ENCODE measurements at regions not wholly inside any gene's neighbourhood (a gene's known extent, or its start where the extent isn't known, plus 50 kb on each side); places are given as distances from the start of the nearest gene placed in this dataset.

DNA sequence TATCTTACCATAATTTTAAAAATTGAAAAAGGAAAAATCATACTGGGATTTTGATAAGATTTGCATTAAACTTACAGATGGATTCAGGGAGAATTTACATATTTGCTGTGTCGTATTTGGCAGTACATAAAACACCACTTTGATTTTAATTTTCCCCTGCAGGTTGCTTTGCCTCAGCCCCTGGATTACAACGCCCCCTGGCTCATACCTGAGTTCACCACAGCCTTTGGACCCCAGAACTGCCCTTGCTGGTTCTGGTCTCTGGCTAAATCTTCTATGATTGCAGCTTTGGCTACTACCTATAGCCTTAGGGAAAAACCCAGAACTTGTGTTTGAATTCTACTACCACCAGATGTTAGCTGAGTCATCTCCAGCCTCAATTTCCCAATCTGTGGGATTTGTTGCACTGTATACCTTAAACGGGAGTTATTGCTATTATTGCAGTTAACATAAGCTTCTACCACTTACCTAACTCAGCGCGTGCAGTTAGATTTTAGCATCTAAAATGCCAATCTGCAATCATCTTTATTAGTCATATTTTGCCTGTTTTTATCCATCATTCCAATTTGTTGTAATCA lies 315.7 kb upstream of the GADL1 start:
- H3K4me3 ChIP-seq (ENCODE audit: low read length): no peak overlapping the region
- no peak overlapping the region for H3K27ac ChIP-seq (ENCODE audit: low read length)
- no peaks in the 10 kb centered on the region for H3K36me3 ChIP-seq (ENCODE audit: insufficient read depth, low read depth, low read length)
- no peak overlapping the region for H3K9ac ChIP-seq (ENCODE audit: low read depth, low read length)
- no peaks in the 10 kb centered on the region for H3K27me3 ChIP-seq (ENCODE audit: insufficient read depth, low read length)
- no peaks in the 10 kb centered on the region for H3K4me1 ChIP-seq (ENCODE audit: insufficient read depth, low read length)
- H3K9me3 ChIP-seq (ENCODE audit: insufficient read depth, low read depth, low read length): no peaks in the 10 kb centered on the region; the same call in 1 of the 2 replicates

DNA sequence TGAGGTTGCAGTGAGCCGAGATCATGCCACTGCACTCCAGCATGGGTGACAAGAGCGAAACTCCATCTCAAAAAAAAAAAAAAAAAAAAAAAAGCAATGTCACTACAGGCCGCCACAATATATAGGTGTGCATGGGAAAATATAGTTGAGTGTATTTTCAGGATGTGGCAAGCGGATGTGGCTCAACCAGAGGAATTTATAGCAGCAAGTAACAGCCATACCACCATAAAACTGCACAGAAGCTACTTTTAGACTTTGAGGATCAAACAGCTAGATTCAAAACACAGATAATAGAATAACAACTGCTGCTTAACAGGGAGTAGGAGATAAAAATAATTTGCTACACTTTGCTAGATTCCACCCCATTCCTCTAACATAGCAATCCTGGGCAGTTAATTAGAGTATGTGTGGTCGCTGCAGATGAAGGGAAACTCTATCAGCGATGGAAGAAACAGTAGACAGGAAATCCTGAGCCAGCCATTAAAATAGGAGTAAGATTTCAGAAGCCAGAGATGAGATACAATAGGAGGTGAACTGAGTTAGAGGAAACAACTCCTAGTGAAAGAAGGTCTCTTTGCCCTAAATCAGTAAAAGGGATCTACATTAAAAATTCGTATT lies 318.7 kb upstream of the STT3B start:
- H3K27ac ChIP-seq (ENCODE audit: low read length): no peak overlapping the region
- no peaks in the 10 kb centered on the region for H3K27me3 ChIP-seq (ENCODE audit: insufficient read depth, low read length)
- H3K9ac ChIP-seq (ENCODE audit: low read depth, low read length): no peak overlapping the region
- H3K36me3 ChIP-seq (ENCODE audit: insufficient read depth, low read depth, low read length): no peaks in the 10 kb centered on the region
- H3K4me1 ChIP-seq (ENCODE audit: insufficient read depth, low read length): no peaks in the 10 kb centered on the region
- H3K4me3 ChIP-seq (ENCODE audit: low read length): no peak overlapping the region
- H3K9me3 ChIP-seq (ENCODE audit: insufficient read depth, low read depth, low read length): no peaks in the 10 kb centered on the region

GRCh38 chr3:31218082-31218481 lies 314.6 kb upstream of the STT3B start:
- Histone ChIP-seq H3K9me3 (ENCODE audit: insufficient read depth, low read depth, low read length) (no peaks in the 10 kb centered on the region), H3K4me1 (ENCODE audit: insufficient read depth, low read length) (no peaks in the 10 kb centered on the region), H3K36me3 (ENCODE audit: insufficient read depth, low read depth, low read length) (no peaks in the 10 kb centered on the region), H3K27ac (ENCODE audit: low read length) (no peak overlapping the region), H3K27me3 (ENCODE audit: insufficient read depth, low read length) (no peaks in the 10 kb centered on the region), H3K9ac (ENCODE audit: low read depth, low read length) (no peak overlapping the region), H3K4me3 (ENCODE audit: low read length) (no peak overlapping the region)

- Histone ChIP-seq H3K9ac (ENCODE audit: low read depth, low read length) (no peak overlapping the region), H3K4me1 (ENCODE audit: insufficient read depth, low read length) (no peaks in the 10 kb centered on the region), H3K4me3 (ENCODE audit: low read length) (no peak overlapping the region), H3K9me3 (ENCODE audit: insufficient read depth, low read depth, low read length) (no peaks in the 10 kb centered on the region), H3K27me3 (ENCODE audit: insufficient read depth, low read length) (no peaks in the 10 kb centered on the region), H3K36me3 (ENCODE audit: insufficient read depth, low read depth, low read length) (no peaks in the 10 kb centered on the region), H3K27ac (ENCODE audit: low read length) (no peak overlapping the region)
These were observed 313.4 kb upstream of the STT3B start for GRCh38 chr3:31219131-31219843.

DNA sequence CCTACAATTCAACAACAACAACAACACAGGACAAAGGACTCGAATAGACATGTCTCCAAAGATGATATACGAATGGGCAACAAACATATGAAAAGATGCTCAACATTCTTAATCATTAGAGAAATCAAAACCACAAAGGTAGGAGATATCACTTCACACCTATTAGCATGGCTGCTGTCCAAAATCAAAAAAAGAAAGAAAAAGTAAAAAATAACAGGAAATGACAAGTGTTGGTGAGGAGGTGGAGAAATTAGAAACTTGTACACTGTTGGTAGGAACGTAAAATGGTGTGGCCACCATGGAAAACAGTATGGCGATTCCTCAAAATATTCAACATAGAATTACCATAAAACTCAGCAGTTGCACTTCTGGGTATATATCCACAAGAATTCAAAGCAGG lies 312.3 kb upstream of the STT3B start:
- H3K9me3 ChIP-seq (ENCODE audit: insufficient read depth, low read depth, low read length): no peaks in the 10 kb centered on the region
- no peaks in the 10 kb centered on the region for H3K36me3 ChIP-seq (ENCODE audit: insufficient read depth, low read depth, low read length)
- H3K27ac ChIP-seq (ENCODE audit: low read length): no peak overlapping the region
- no peaks in the 10 kb centered on the region for H3K27me3 ChIP-seq (ENCODE audit: insufficient read depth, low read length)
- H3K9ac ChIP-seq (ENCODE audit: low read depth, low read length): no peak overlapping the region
- no peaks in the 10 kb centered on the region for H3K4me1 ChIP-seq (ENCODE audit: insufficient read depth, low read length)
- H3K4me3 ChIP-seq (ENCODE audit: low read length): no peak overlapping the region

DNA sequence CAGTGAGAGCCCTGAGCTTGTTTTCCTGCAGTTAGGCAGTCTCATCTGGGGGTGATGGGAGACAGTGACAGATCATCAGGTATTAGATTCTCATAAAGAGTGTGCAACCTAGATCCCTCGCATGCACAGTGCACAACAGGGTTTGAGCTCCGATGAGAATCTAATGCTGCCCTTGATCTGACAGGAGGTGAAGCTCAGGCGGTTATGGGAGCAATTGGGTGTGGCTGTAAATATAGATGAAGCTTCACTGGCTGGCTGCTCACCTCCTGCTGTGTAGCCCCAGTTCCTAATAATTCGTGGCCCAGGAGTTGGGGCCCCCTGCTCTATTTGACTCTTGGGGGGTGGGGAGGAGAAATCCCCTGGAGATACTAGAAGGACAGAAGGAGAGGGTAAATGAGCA lies 309.4 kb upstream of the STT3B start:
- Histone ChIP-seq H3K27me3 (ENCODE audit: insufficient read depth, low read length) (no peaks in the 10 kb centered on the region), H3K4me1 (ENCODE audit: insufficient read depth, low read length) (no peaks in the 10 kb centered on the region), H3K36me3 (ENCODE audit: insufficient read depth, low read depth, low read length) (no peaks in the 10 kb centered on the region), H3K27ac (ENCODE audit: low read length) (no peak overlapping the region), H3K9me3 (ENCODE audit: insufficient read depth, low read depth, low read length) (no peaks in the 10 kb centered on the region), H3K9ac (ENCODE audit: low read depth, low read length) (no peak overlapping the region), H3K4me3 (ENCODE audit: low read length) (no peak overlapping the region)

DNA sequence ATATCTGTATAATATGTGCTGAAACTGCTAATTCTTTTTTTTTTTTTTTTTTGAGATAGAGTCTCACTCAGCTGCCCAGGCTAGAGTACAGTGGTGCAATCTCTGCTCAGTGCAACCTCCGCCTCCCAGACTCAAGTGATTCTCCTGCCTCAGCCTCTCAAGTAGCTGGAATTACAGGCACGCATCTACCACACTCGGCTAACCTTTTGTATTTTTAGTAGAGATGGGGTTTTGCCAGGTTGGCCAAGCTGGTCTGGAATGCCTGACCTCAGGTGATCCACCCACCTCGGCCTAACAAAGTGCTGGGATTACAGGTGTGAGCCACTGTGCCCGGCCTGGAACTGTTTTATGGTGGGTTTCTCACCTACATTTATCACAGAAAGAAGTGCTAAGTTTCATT lies 307.8 kb upstream of the STT3B start:
- no peak overlapping the region for H3K9ac ChIP-seq (ENCODE audit: low read depth, low read length)
- no peaks in the 10 kb centered on the region for H3K9me3 ChIP-seq (ENCODE audit: insufficient read depth, low read depth, low read length)
- H3K36me3 ChIP-seq (ENCODE audit: insufficient read depth, low read depth, low read length): no peaks in the 10 kb centered on the region
- no peak overlapping the region for H3K4me3 ChIP-seq (ENCODE audit: low read length)
- H3K4me1 ChIP-seq (ENCODE audit: insufficient read depth, low read length): no peaks in the 10 kb centered on the region
- H3K27ac ChIP-seq (ENCODE audit: low read length): no peak overlapping the region
- H3K27me3 ChIP-seq (ENCODE audit: insufficient read depth, low read length): no peaks in the 10 kb centered on the region

DNA sequence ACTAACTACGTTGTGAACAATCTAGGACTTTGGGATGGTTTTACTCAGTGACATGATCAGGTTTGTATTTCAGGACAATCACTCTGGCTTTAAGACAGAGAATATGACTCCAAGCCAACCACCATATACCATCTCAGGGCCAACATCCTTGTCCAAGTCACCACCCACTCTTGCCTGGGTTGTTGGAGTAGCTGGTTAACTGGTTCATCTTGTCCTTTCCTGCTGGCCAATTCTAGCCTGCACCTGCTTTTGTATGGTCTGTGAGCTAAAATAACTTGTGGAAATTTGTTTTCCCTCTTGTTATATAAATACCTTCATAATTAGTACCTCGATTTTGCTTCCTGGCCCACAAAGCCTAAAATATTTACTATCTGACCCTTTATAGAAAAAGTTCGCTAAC lies 306.8 kb upstream of the STT3B start:
- Histone ChIP-seq H3K4me3 (ENCODE audit: low read length) (no peak overlapping the region), H3K9me3 (ENCODE audit: insufficient read depth, low read depth, low read length) (no peaks in the 10 kb centered on the region), H3K27ac (ENCODE audit: low read length) (no peak overlapping the region), H3K36me3 (ENCODE audit: insufficient read depth, low read depth, low read length) (no peaks in the 10 kb centered on the region), H3K27me3 (ENCODE audit: insufficient read depth, low read length) (no peaks in the 10 kb centered on the region), H3K4me1 (ENCODE audit: insufficient read depth, low read length) (no peaks in the 10 kb centered on the region), H3K9ac (ENCODE audit: low read depth, low read length) (no peak overlapping the region)

- Histone ChIP-seq H3K9me3 (ENCODE audit: insufficient read depth, low read depth, low read length) (no peaks in the 10 kb centered on the region), H3K4me1 (ENCODE audit: insufficient read depth, low read length) (no peaks in the 10 kb centered on the region), H3K9ac (ENCODE audit: low read depth, low read length) (no peak overlapping the region), H3K27ac (ENCODE audit: low read length) (no peak overlapping the region), H3K36me3 (ENCODE audit: insufficient read depth, low read depth, low read length) (no peaks in the 10 kb centered on the region), H3K4me3 (ENCODE audit: low read length) (no peak overlapping the region), H3K27me3 (ENCODE audit: insufficient read depth, low read length) (no peaks in the 10 kb centered on the region)
These were observed 306.4 kb upstream of the STT3B start for GRCh38 chr3:31226346-31226745.

- no peak overlapping the region for H3K27ac ChIP-seq (ENCODE audit: low read length)
- H3K27me3 ChIP-seq (ENCODE audit: insufficient read depth, low read length): no peaks in the 10 kb centered on the region
- no peaks in the 10 kb centered on the region for H3K9me3 ChIP-seq (ENCODE audit: insufficient read depth, low read depth, low read length)
- H3K4me3 ChIP-seq (ENCODE audit: low read length): no peak overlapping the region
- no peaks in the 10 kb centered on the region for H3K4me1 ChIP-seq (ENCODE audit: insufficient read depth, low read length)
- H3K9ac ChIP-seq (ENCODE audit: low read depth, low read length): no peak overlapping the region
- H3K36me3 ChIP-seq (ENCODE audit: insufficient read depth, low read depth, low read length): no peaks in the 10 kb centered on the region
These were observed 305.6 kb upstream of the STT3B start for GRCh38 chr3:31227131-31227562.

GRCh38 chr3:31230425-31231223 lies 302.1 kb upstream of the STT3B start:
- Histone ChIP-seq H3K9me3 (ENCODE audit: insufficient read depth, low read depth, low read length) (no peaks in the 10 kb centered on the region), H3K27me3 (ENCODE audit: insufficient read depth, low read length) (no peaks in the 10 kb centered on the region), H3K9ac (ENCODE audit: low read depth, low read length) (no peak overlapping the region), H3K4me1 (ENCODE audit: insufficient read depth, low read length) (no peaks in the 10 kb centered on the region), H3K27ac (ENCODE audit: low read length) (no peak overlapping the region), H3K4me3 (ENCODE audit: low read length) (no peak overlapping the region), H3K36me3 (ENCODE audit: insufficient read depth, low read depth, low read length) (no peaks in the 10 kb centered on the region)

All from iPS-20b (cell line).